Cardiac fibroblast (primary cell): ENCODE measurements at regions not wholly inside any gene's neighbourhood (a gene's known extent, or its start where the extent isn't known, plus 50 kb on each side); places are given as distances from the start of the nearest gene placed in this dataset.
A peak's percentile ranks its signal among the peaks of the same experiment; 100 is the strongest.

Experiments used
- DNase-seq, 2 donors: peaks; one replicate each; pipeline versions ENCODE4 v3.0.0 to v3.0.0-alpha.2; 2010; ENCODE audit warnings: low read depth in 2 of 2
- H3K4me3 ChIP-seq, 2 donors: replicated peaks in 1 of 2; 1 replicate in 1 of 2; 2 replicates in 1 of 2; pipeline ENCODE4 v1.5.1; 2011; ENCODE audit warnings: low read depth in 2 of 2, low read length in 2 of 2, mild to moderate bottlenecking in 2 of 2, moderate library complexity in 1 of 2
- CTCF ChIP-seq: IDR thresholded peaks from one replicate; pipeline ENCODE4 v1.5.1; 2011; ENCODE audit warnings: low read depth, mild to moderate bottlenecking, low read length, inconsistent platforms

GRCh38 chr4:114264452-114264851 lies 285.0 kb upstream of the ARSJ start:
- no peak overlapping the region for H3K4me3 ChIP-seq
- TF ChIP-seq CTCF, result no peak
- no peak for DNase-seq

GRCh38 chr4:114264877-114265291 lies 285.4 kb upstream of the ARSJ start:
- no peak for TF ChIP-seq CTCF
- DNase-seq, result peak in 1 of 2 donors; percentile 53
- H3K4me3 ChIP-seq, result no peak overlapping the region

- no peak for TF ChIP-seq CTCF
- no peak for DNase-seq
- no peak overlapping the region for H3K4me3 ChIP-seq
These were observed 285.9 kb upstream of the ARSJ start for GRCh38 chr4:114265342-114265741.

- no peak for TF ChIP-seq CTCF
- DNase-seq, result peak; percentile 13 to 77
- no peak overlapping the region for H3K4me3 ChIP-seq
These were observed 288.5 kb upstream of the ARSJ start for GRCh38 chr4:114267976-114268375.

- no peak for TF ChIP-seq CTCF
- no peak for DNase-seq
- no peak overlapping the region for H3K4me3 ChIP-seq
These were observed 291.6 kb upstream of the ARSJ start for GRCh38 chr4:114271031-114271430.

- peak; percentile 80 to 98 for DNase-seq
- no peak overlapping the region for H3K4me3 ChIP-seq
- no peak for TF ChIP-seq CTCF
These were observed 292.8 kb upstream of the ARSJ start for GRCh38 chr4:114272226-114272625.

- no peak overlapping the region for H3K4me3 ChIP-seq
- DNase-seq, result no peak
- no peak for TF ChIP-seq CTCF
These were observed 293.8 kb upstream of the ARSJ start for GRCh38 chr4:114273238-114273637.
